ENCODE measurements at regions not wholly inside any gene's neighbourhood (a gene's known extent, or its start where the extent isn't known, plus 50 kb on each side); places are given as distances from the start of the nearest gene placed in this dataset.

DNA sequence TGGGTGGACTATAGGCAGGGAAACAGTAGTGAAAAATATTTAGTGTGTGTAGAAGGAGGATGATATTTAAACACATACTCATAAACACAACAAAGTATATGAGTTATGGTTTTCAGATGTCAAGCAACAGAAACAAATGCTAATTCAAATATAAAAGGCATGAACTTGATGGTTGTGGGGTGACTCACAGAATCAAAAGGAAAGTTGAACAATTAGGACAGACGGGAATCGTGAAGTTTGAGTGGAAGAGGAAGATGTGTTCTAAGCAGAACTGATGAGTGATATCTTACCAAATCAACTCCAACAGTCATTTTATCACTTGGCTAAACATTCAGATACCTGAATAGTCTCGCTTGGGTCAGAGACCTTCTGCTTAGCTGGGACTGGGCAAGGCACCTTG is 53.6 kb upstream of the ITGA6 start:
- TF ChIP-seq, protein P1, sequence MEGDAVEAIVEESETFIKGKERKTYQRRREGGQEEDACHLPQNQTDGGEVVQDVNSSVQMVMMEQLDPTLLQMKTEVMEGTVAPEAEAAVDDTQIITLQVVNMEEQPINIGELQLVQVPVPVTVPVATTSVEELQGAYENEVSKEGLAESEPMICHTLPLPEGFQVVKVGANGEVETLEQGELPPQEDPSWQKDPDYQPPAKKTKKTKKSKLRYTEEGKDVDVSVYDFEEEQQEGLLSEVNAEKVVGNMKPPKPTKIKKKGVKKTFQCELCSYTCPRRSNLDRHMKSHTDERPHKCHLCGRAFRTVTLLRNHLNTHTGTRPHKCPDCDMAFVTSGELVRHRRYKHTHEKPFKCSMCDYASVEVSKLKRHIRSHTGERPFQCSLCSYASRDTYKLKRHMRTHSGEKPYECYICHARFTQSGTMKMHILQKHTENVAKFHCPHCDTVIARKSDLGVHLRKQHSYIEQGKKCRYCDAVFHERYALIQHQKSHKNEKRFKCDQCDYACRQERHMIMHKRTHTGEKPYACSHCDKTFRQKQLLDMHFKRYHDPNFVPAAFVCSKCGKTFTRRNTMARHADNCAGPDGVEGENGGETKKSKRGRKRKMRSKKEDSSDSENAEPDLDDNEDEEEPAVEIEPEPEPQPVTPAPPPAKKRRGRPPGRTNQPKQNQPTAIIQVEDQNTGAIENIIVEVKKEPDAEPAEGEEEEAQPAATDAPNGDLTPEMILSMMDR (IDR thresholded peaks at IDR 0.05; ENCODE audit: low read depth, low read length, poor library complexity, severe bottlenecking), result no peak
- TF ChIP-seq EZH2phosphoT487 (IDR thresholded peaks at IDR 0.05; ENCODE audit: borderline replicate concordance, low read length), result no peak
